ENCODE measurements at regions not wholly inside any gene's neighbourhood (a gene's known extent, or its start where the extent isn't known, plus 50 kb on each side); places are given as distances from the start of the nearest gene placed in this dataset.

- no peak for TF ChIP-seq EP300 (IDR thresholded peaks at IDR 0.05)
- no peak for TF ChIP-seq CTCF (IDR thresholded peaks at IDR 0.05)
Measured at GRCh38 chr10:123522702-123523312, 143.3 kb upstream of the GPR26 start.

Data from sigmoid colon (tissue), 4 donors.